Naive thymus-derived CD4-positive, alpha-beta T cell (primary cell): ENCODE measurements at regions not wholly inside any gene's neighbourhood (a gene's known extent, or its start where the extent isn't known, plus 50 kb on each side); places are given as distances from the start of the nearest gene placed in this dataset.
"Not testable (repeated sequence)": the region's sequence is repeated elsewhere in the genome, so short reads cannot be mapped to it uniquely, and the experiment has no call there.

Source experiments
- ATAC-seq: fragments of 150-1000 bp; cut with Tn5 transposase; 2 replicates; pipeline ENCODE4 v1.10.0; 2021; ENCODE audit warnings: mild to moderate bottlenecking, moderate library complexity
- CTCF ChIA-PET: fragments of 350-600 bp; sonication (Branson Sonifier 250); formaldehyde crosslinking; loops from one replicate; lab custom pipeline; 2021; ENCODE audit warnings: antibody characterized with exemption; lab: Charles Lee
- POLR2A ChIA-PET: fragments of 350-600 bp; sonication (Branson Sonifier 250); formaldehyde crosslinking; loops from one replicate; lab custom pipeline; 2021; ENCODE audit warnings: antibody characterized with exemption, inconsistent platforms; lab: Charles Lee
- DNase-seq, 9 donors: peaks; one replicate each; pipeline versions ENCODE4 v3.0.0 to v3.0.0-alpha.2; 2020 to 2022; ENCODE audit warnings: mixed read lengths in 1 of 9
- H3K27ac ChIP-seq: one replicate; pipeline ENCODE4 v1.7.0; 2013; ENCODE audit warnings: mild to moderate bottlenecking, low read depth, low read length, moderate library complexity
- H3K27me3 ChIP-seq, 2 donors: one replicate each; pipeline ENCODE4 v1.7.0; 2013; ENCODE audit warnings: low read length in 2 of 2, mild to moderate bottlenecking in 2 of 2, moderate library complexity in 2 of 2; ENCODE audit not compliant: control insufficient read depth in 2 of 2, insufficient read depth in 2 of 2
- H3K36me3 ChIP-seq, 3 experiments: 1 replicate in 2 of 3; 2 replicates in 1 of 3; pipeline ENCODE4 v1.7.0; 2013; ENCODE audit warnings: low read length in 3 of 3, mild to moderate bottlenecking in 3 of 3, moderate library complexity in 1 of 3; ENCODE audit not compliant: insufficient read depth in 3 of 3, control insufficient read depth in 2 of 3
- H3K4me1 ChIP-seq, 2 donors: one replicate each; pipeline ENCODE4 v1.7.0; 2013; ENCODE audit warnings: low read length in 2 of 2, mild to moderate bottlenecking in 2 of 2, moderate library complexity in 1 of 2; ENCODE audit not compliant: control insufficient read depth in 2 of 2, insufficient read depth in 2 of 2
- H3K4me3 ChIP-seq: 2 replicates; pipeline ENCODE4 v1.7.0; 2013; ENCODE audit warnings: mild to moderate bottlenecking, low read length
- H3K9me3 ChIP-seq, 3 experiments: 1 replicate in 2 of 3; 2 replicates in 1 of 3; pipeline ENCODE4 v1.7.0; 2013; ENCODE audit warnings: low read length in 3 of 3; ENCODE audit not compliant: control insufficient read depth in 2 of 3
- H3K27ac Mint-ChIP-seq, 9 donors: one replicate each; pipeline ENCODE4 v1.8.0; 2020 to 2022; ENCODE audit warnings: mixed read lengths in 9 of 9, mild to moderate bottlenecking in 8 of 9, moderate library complexity in 5 of 9, inconsistent platforms in 2 of 9
- H3K27me3 Mint-ChIP-seq, 5 donors: one replicate each; pipeline ENCODE4 v1.8.0; 2021 to 2022; ENCODE audit warnings: mixed read lengths in 5 of 5, mild to moderate bottlenecking in 1 of 5
- H3K36me3 Mint-ChIP-seq, 5 donors: one replicate each; pipeline ENCODE4 v1.8.0; 2020 to 2022; ENCODE audit warnings: mixed read lengths in 5 of 5, mild to moderate bottlenecking in 3 of 5, inconsistent platforms in 1 of 5
- H3K4me1 Mint-ChIP-seq, 7 donors: one replicate each; pipeline ENCODE4 v1.8.0; 2020 to 2022; ENCODE audit warnings: mixed read lengths in 7 of 7, mild to moderate bottlenecking in 3 of 7, inconsistent platforms in 1 of 7
- H3K4me3 Mint-ChIP-seq, 10 donors: one replicate each; pipeline ENCODE4 v1.8.0; 2020 to 2022; ENCODE audit warnings: mild to moderate bottlenecking in 10 of 10, mixed read lengths in 10 of 10, moderate library complexity in 6 of 10, inconsistent platforms in 2 of 10
- H3K9me3 Mint-ChIP-seq, 11 donors: one replicate each; pipeline ENCODE4 v1.8.0; 2020 to 2022; ENCODE audit warnings: mixed read lengths in 11 of 11, mild to moderate bottlenecking in 4 of 11, inconsistent platforms in 1 of 11, moderate library complexity in 1 of 11
- intact Hi-C, 2 donors: fragments of 100-400 bp; cut with micrococcal nuclease; formaldehyde crosslinking; loops; one replicate each; pipeline ENCODE4 v1.15.1; 2023

- ATAC-seq, result no peak
- intact Hi-C loops, result no loop called here
- Mint-ChIP-seq H3K27me3 (peaks cover 0 to 38% (median 12%) of the 10 kb centered on the region in 5 donors), H3K27ac (no peak overlapping the region), H3K4me1 (no peaks in the 10 kb centered on the region), H3K36me3 (peaks cover 0 to 5% (median 0%) of the 10 kb centered on the region in 5 donors), H3K9me3 (peaks cover 0 to 6% (median 4%) of the 10 kb centered on the region in 11 donors), H3K4me3 (no peak overlapping the region)
- ChIA-PET POLR2A (no interaction called here), CTCF (no interaction called here)
- Histone ChIP-seq H3K4me1 (no peaks in the 10 kb centered on the region), H3K9me3 (no peaks in the 10 kb centered on the region), H3K27me3 (no peaks in the 10 kb centered on the region), H3K27ac (no peak overlapping the region), H3K4me3 (no peak overlapping the region), H3K36me3 (no peaks in the 10 kb centered on the region)
- DNase-seq, result no peak
Observed at GRCh38 chr16:17747081-17747756, 276.5 kb upstream of the XYLT1 start.

DNA sequence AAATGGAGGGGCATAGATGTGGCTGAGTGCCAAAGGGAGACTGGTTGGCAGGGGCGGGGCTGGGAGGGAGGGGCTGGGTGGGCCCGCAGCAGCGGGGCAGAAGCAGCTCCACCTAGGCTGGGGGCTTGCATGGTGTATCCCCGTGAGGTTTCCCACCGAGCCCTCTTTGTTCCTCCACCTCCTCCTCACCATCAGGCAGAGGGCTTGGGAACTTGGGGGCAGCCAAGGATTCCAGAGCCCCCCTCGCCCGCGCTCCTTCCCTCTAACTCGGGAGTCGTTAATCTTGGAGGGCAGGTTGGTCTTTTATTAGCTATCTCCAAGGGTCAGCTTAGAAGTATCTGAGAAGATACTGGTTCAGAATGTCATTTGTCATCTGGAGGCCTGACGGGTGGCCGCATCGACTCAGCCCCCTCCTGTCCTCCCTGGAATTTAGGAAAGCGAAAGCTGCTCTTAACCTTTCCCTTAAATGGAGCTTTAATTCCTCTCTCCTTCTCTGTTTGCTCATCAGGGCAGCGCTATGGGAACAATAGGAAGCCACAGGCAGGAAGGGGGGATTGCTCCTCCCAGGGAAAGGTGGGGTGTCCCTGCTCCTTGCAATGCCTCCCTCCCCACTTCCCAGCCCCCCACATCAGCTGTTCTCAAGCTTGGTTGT, 274.3 kb upstream of the XYLT1 start:
- H3K27me3 Mint-ChIP-seq, result peaks cover 0 to 43% (median 17%) of the 10 kb centered on the region in 5 donors
- no peaks in the 10 kb centered on the region for H3K4me1 Mint-ChIP-seq
- H3K4me3 Mint-ChIP-seq, result no peak overlapping the region
- Histone ChIP-seq H3K9me3 (no peaks in the 10 kb centered on the region), H3K4me3 (no peak overlapping the region), H3K4me1 (no peaks in the 10 kb centered on the region), H3K27ac (no peak overlapping the region), H3K36me3 (no peaks in the 10 kb centered on the region), H3K27me3 (no peaks in the 10 kb centered on the region)
- no peak for DNase-seq
- H3K9me3 Mint-ChIP-seq, result peaks cover 0 to 6% (median 4%) of the 10 kb centered on the region in 11 donors
- ChIA-PET POLR2A (no interaction called here), CTCF (no interaction called here)
- H3K27ac Mint-ChIP-seq, result no peak overlapping the region
- no peak for ATAC-seq
- peaks cover 0 to 5% (median 0%) of the 10 kb centered on the region in 5 donors for H3K36me3 Mint-ChIP-seq
- intact Hi-C loops, result no loop called here

GRCh38 chr16:17743578-17743977, 272.8 kb upstream of the XYLT1 start:
- ChIA-PET POLR2A (no interaction called here), CTCF (no interaction called here)
- ATAC-seq, result no peak
- no peaks in the 10 kb centered on the region for H3K4me1 Mint-ChIP-seq
- Histone ChIP-seq H3K27me3 (no peaks in the 10 kb centered on the region), H3K9me3 (no peaks in the 10 kb centered on the region), H3K27ac (no peak overlapping the region), H3K4me3 (no peak overlapping the region), H3K36me3 (no peaks in the 10 kb centered on the region), H3K4me1 (no peaks in the 10 kb centered on the region)
- intact Hi-C loops, result no loop called here
- peaks cover 0 to 2% (median 0%) of the 10 kb centered on the region in 11 donors for H3K9me3 Mint-ChIP-seq
- H3K27ac Mint-ChIP-seq, result no peak overlapping the region
- H3K4me3 Mint-ChIP-seq, result no peak overlapping the region
- no peak for DNase-seq
- H3K27me3 Mint-ChIP-seq, result peaks cover 0 to 37% (median 17%) of the 10 kb centered on the region in 5 donors
- H3K36me3 Mint-ChIP-seq, result no peaks in the 10 kb centered on the region

DNA sequence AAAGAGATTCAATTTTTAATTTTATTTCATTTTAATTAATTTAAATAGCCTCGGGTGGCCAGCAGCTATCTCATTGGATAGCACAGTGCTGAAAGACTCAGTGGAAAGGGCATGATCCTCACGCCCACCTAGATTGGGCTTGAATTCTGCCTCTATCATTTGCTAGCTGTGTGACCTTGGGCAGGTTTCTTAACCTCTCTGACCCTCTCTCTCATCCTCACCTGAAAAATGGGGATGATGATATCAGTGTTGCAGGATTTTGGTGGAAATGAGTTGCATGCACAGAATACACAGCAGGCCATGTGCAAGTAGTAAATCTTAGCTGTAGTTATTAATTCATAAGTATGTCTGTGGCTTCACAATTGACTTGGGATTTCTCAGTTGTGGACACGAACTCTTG, 272.4 kb upstream of the XYLT1 start:
- Mint-ChIP-seq H3K9me3 (peaks cover 0 to 2% (median 0%) of the 10 kb centered on the region in 11 donors), H3K4me3 (no peak overlapping the region), H3K27me3 (peaks cover 0 to 35% (median 17%) of the 10 kb centered on the region in 5 donors), H3K36me3 (no peaks in the 10 kb centered on the region), H3K4me1 (no peaks in the 10 kb centered on the region), H3K27ac (no peak overlapping the region)
- no peak for ATAC-seq
- Histone ChIP-seq H3K4me1 (no peaks in the 10 kb centered on the region), H3K36me3 (no peaks in the 10 kb centered on the region), H3K27me3 (no peaks in the 10 kb centered on the region), H3K9me3 (no peaks in the 10 kb centered on the region), H3K4me3 (no peak overlapping the region), H3K27ac (no peak overlapping the region)
- DNase-seq, result no peak
- POLR2A ChIA-PET, result no interaction called here
- CTCF ChIA-PET, result no interaction called here
- intact Hi-C loops, result no loop called here

GRCh38 chr16:17735099-17735498, 264.3 kb upstream of the XYLT1 start:
- H3K9me3 ChIP-seq, intact Hi-C loops, H3K4me3 ChIP-seq, H3K4me1 Mint-ChIP-seq, H3K36me3 Mint-ChIP-seq, H3K4me3 Mint-ChIP-seq, DNase-seq, CTCF ChIA-PET, H3K27me3 ChIP-seq, H3K36me3 ChIP-seq, H3K27ac Mint-ChIP-seq, H3K4me1 ChIP-seq, ATAC-seq, H3K27ac ChIP-seq, POLR2A ChIA-PET: not testable (repeated sequence)
- Mint-ChIP-seq H3K27me3 (peaks cover 0 to 26% (median 11%) of the 10 kb centered on the region in 5 donors), H3K9me3 (peaks cover 4 to 23% (median 13%) of the 10 kb centered on the region in 11 donors)

DNA sequence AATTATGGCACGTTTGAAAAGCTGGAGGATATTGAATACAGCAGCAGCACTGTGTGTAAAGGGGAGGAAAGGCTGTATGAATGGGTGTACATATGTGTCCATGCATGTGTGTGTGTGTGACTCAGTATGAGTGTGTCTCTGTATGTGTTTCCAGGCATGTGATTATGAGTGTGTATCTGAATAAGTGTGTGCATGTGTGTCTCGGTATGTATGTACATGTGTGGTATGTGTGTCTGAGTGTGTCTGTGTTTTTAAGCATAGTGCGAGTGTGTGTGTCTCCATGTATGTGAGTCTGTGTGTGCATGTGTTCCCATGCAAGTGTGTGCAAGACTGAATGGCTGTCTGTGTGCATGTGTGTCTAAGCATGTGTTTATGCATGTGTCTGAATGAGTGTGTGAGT, 259.1 kb upstream of the XYLT1 start:
- Mint-ChIP-seq H3K4me1 (no peaks in the 10 kb centered on the region), H3K4me3 (no peak overlapping the region), H3K36me3 (peaks cover 0 to 6% (median 0%) of the 10 kb centered on the region in 5 donors), H3K9me3 (peaks cover 3 to 16% (median 10%) of the 10 kb centered on the region in 11 donors), H3K27ac (no peak overlapping the region), H3K27me3 (peaks cover 0 to 33% (median 32%) of the 10 kb centered on the region in 5 donors)
- POLR2A ChIA-PET, result no interaction called here
- Histone ChIP-seq H3K27me3 (no peaks in the 10 kb centered on the region), H3K27ac (no peak overlapping the region), H3K36me3 (no peaks in the 10 kb centered on the region), H3K9me3 (no peaks in the 10 kb centered on the region), H3K4me1 (no peaks in the 10 kb centered on the region), H3K4me3 (no peak overlapping the region)
- no peak for DNase-seq
- ATAC-seq, result no peak
- intact Hi-C loops, result no loop called here
- CTCF ChIA-PET, result no interaction called here

- CTCF ChIA-PET, result no interaction called here
- intact Hi-C loops, result no loop called here
- no peak overlapping the region for H3K27ac ChIP-seq
- no peaks in the 10 kb centered on the region for H3K36me3 ChIP-seq
- ATAC-seq, result no peak
- Mint-ChIP-seq H3K27ac (no peak overlapping the region), H3K36me3 (peaks cover 0 to 6% (median 0%) of the 10 kb centered on the region in 5 donors), H3K4me3 (no peak overlapping the region), H3K27me3 (peaks cover 0 to 33% (median 31%) of the 10 kb centered on the region in 5 donors), H3K4me1 (no peaks in the 10 kb centered on the region), H3K9me3 (peaks cover 3 to 11% (median 7%) of the 10 kb centered on the region in 11 donors)
- no peak for DNase-seq
- no peak overlapping the region for H3K4me3 ChIP-seq
- H3K9me3 ChIP-seq, result no peaks in the 10 kb centered on the region
- no peaks in the 10 kb centered on the region for H3K4me1 ChIP-seq
- H3K27me3 ChIP-seq, result no peaks in the 10 kb centered on the region
- POLR2A ChIA-PET, result no interaction called here
Observed at GRCh38 chr16:17728196-17728595, 257.4 kb upstream of the XYLT1 start.
